Mesothelial cell of epicardium (in vitro differentiated cells): ENCODE measurements at regions not wholly inside any gene's neighbourhood (a gene's known extent, or its start where the extent isn't known, plus 50 kb on each side); places are given as distances from the start of the nearest gene placed in this dataset.
A peak's percentile ranks its signal among the peaks of the same experiment; 100 is the strongest.

Experiments
- DNase-seq, 2 experiments: peaks; one replicate each; pipeline ENCODE4 v3.0.0; 2021; ENCODE audit warnings: low spot score in 2 of 2; ENCODE audit not compliant: unreplicated experiment in 2 of 2
- H3K27ac Mint-ChIP-seq: 2 replicates; pipeline ENCODE4 v1.8.0; 2021; ENCODE audit warnings: mixed read lengths
- H3K27me3 Mint-ChIP-seq: 2 replicates; pipeline ENCODE4 v1.8.0; 2021; ENCODE audit warnings: low read depth, mixed read lengths
- H3K36me3 Mint-ChIP-seq: 2 replicates; pipeline ENCODE4 v1.8.0; 2021; ENCODE audit warnings: mixed read lengths
- H3K4me1 Mint-ChIP-seq: 2 replicates; pipeline ENCODE4 v1.8.0; 2021; ENCODE audit warnings: mixed read lengths
- H3K4me3 Mint-ChIP-seq: 2 replicates; pipeline ENCODE4 v1.8.0; 2021; ENCODE audit warnings: mild to moderate bottlenecking, moderate library complexity, mixed read lengths
- H3K9me3 Mint-ChIP-seq: 2 replicates; pipeline ENCODE4 v1.8.0; 2021; ENCODE audit warnings: mixed read lengths
- TF ChIP-seq, protein P1 (sequence below): fragments of 200-600 bp; sonication (generic); IDR thresholded peaks from one replicate; pipeline ENCODE4 v1.5.0; 2021; ENCODE audit warnings: antibody characterized with exemption; ENCODE audit not compliant: unreplicated experiment

DNA sequence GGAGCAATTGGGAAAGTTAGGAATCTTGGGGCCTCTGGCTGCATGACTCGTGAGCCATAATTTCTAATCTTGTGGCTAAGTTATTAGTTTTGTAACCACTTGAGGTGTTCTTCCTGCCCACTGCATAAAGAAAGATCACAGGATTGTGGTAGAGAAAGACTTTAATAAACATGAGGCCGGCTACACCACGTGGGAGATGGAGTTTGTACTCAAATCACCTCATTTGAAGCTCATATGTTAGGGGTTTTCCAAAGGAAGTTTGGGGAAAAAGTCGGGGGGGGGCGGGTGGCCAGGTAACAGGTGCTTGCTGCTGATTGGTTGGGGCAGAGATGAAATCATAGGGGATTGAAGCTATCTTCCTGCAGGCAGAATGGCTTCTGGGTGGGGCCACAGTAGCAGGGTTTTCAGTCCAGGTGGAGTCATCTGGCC, 287.8 kb downstream of the ZNF674 start:
- H3K9me3 Mint-ChIP-seq = peaks cover 26% of the 10 kb centered on the region
- DNase-seq = no peak
- no peaks in the 10 kb centered on the region for H3K36me3 Mint-ChIP-seq
- H3K27ac Mint-ChIP-seq = no peak overlapping the region
- no peak overlapping the region for H3K4me3 Mint-ChIP-seq
- no peaks in the 10 kb centered on the region for H3K27me3 Mint-ChIP-seq
- TF ChIP-seq, protein P1, sequence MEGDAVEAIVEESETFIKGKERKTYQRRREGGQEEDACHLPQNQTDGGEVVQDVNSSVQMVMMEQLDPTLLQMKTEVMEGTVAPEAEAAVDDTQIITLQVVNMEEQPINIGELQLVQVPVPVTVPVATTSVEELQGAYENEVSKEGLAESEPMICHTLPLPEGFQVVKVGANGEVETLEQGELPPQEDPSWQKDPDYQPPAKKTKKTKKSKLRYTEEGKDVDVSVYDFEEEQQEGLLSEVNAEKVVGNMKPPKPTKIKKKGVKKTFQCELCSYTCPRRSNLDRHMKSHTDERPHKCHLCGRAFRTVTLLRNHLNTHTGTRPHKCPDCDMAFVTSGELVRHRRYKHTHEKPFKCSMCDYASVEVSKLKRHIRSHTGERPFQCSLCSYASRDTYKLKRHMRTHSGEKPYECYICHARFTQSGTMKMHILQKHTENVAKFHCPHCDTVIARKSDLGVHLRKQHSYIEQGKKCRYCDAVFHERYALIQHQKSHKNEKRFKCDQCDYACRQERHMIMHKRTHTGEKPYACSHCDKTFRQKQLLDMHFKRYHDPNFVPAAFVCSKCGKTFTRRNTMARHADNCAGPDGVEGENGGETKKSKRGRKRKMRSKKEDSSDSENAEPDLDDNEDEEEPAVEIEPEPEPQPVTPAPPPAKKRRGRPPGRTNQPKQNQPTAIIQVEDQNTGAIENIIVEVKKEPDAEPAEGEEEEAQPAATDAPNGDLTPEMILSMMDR = no peak
- peaks cover 26% of the 10 kb centered on the region for H3K4me1 Mint-ChIP-seq

DNA sequence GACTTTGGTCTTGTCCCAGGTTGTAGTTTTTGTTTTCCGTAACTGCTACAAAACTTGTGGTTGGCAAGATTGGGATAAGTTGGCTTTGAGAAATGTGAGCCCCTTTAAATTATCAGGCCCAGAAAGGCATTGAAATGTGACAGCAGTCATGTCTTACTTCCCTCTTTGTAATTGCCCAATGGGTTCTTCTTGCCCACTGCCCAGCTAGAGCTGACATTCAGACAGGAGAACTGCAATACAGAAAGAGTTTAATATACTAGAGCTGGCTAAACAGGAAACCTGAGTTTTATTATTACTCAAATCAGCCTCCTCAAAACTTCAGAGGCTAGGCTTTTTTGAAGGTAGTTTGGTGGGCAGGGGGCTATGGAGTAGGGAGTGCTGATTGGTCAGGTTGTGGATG, 288.3 kb downstream of the ZNF674 start:
- Mint-ChIP-seq H3K27ac (no peak overlapping the region), H3K9me3 (peaks cover 30% of the 10 kb centered on the region), H3K4me3 (no peak overlapping the region), H3K27me3 (no peaks in the 10 kb centered on the region), H3K4me1 (peaks cover 21% of the 10 kb centered on the region), H3K36me3 (no peaks in the 10 kb centered on the region)
- no peak for DNase-seq
- TF ChIP-seq, protein P1 = no peak

DNA sequence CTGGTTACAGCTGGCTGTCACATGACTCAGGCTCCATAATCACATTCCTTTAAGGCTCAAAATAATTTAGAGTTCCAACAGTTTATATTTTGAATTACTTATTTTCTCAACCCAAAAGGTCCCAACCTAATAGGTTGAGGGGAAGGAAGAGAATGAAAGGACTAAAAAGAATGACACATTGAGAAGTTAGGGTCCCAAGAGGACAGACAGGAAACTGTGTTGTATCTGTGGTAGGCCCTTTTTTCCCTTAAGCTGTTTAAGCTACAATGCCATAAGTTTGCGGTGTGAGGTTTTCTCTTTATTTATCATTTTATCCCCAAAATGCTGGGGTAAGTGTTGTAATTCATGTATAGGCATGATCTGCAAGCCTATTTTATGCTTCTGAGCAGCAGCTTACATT, 290.2 kb downstream of the ZNF674 start:
- H3K4me3 Mint-ChIP-seq = no peak overlapping the region
- TF ChIP-seq, protein P1 = no peak
- peak overlapping the region; percentile 84 for H3K27ac Mint-ChIP-seq
- no peak for DNase-seq
- no peaks in the 10 kb centered on the region for H3K27me3 Mint-ChIP-seq
- no peaks in the 10 kb centered on the region for H3K36me3 Mint-ChIP-seq
- H3K9me3 Mint-ChIP-seq = peaks cover 35% of the 10 kb centered on the region
- peaks cover 20% of the 10 kb centered on the region for H3K4me1 Mint-ChIP-seq

DNA sequence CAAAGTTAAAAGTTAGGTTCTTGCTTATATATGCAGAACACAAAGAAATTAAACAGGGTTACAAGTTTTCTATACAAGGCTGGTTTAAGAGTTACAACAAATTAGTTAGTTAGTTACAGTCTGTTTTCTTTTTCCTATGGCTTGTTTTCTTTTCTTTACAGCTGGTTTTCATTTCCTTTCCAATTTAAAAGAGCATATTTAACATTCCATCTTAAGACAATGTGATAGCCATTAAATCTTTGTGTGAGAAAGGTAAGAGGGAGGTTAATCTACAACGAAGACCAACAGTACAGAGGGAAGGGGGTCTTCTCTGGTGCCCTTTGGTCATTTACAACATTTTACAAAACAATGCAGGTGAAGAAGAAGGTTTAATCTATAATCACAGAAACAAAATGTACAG, 290.6 kb downstream of the ZNF674 start:
- no peaks in the 10 kb centered on the region for H3K27me3 Mint-ChIP-seq
- TF ChIP-seq, protein P1 = no peak
- no peak for DNase-seq
- peaks cover 35% of the 10 kb centered on the region for H3K9me3 Mint-ChIP-seq
- peak overlapping the region; percentile 84 for H3K27ac Mint-ChIP-seq
- H3K4me3 Mint-ChIP-seq = no peak overlapping the region
- no peaks in the 10 kb centered on the region for H3K36me3 Mint-ChIP-seq
- H3K4me1 Mint-ChIP-seq = peaks cover 20% of the 10 kb centered on the region

DNA sequence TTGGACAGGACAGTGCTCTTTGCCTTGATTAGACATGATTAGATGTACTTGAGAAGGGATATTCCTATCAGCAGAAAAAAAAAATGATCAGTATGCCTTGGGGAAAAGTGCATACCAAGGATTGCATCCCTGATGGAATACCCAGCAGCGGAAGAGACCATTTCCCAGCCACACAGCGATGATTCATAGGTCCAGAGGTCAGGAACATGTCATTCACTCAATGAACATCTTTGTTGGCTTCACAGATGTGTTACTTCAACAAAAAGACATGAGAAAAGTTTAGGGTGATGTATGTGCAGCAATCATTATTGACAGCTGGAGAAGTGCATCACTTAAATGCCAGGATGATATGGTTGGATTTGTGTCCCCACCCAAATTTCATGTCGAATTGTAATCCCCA, 293.5 kb downstream of the ZNF674 start:
- DNase-seq = no peak
- Mint-ChIP-seq H3K4me3 (no peak overlapping the region), H3K9me3 (peaks cover 40% of the 10 kb centered on the region)

More for the DNA sequence above, 293.5 kb downstream of the ZNF674 start:
- TF ChIP-seq, protein P1 = no peak
- Mint-ChIP-seq H3K4me1 (peaks cover 20% of the 10 kb centered on the region), H3K36me3 (no peaks in the 10 kb centered on the region), H3K27me3 (no peaks in the 10 kb centered on the region), H3K27ac (no peak overlapping the region)
